GM19438 (cell line): ENCODE measurements at regions not wholly inside any gene's neighbourhood (a gene's known extent, or its start where the extent isn't known, plus 50 kb on each side); places are given as distances from the start of the nearest gene placed in this dataset.

Source experiments
- ATAC-seq: cut with Tn5 transposase; IDR thresholded peaks from one replicate; pipeline ENCODE4 v1.9.1; 2021; ENCODE audit warnings: low read depth; ENCODE audit not compliant: unreplicated experiment

DNA sequence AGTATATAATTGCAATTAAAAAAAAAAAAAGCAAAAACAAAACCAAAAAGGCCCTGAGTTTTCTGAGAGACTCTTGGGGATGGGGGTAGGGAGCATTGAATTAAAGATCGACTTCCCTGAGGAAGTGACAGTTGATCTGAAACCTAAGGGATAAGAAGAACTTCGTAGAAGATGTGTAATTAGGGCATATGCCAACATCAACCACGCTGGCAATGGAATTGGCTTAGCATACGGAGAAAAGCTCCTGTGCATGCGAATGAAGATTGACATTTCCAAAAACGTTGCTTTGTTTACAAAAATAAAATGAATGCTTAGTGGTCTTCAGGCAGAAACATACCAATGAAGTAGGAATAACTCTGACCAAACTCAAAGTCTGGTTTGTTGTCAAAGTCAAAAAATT lies 307.6 kb upstream of the ZNF521 start:
- ATAC-seq = no peak

DNA sequence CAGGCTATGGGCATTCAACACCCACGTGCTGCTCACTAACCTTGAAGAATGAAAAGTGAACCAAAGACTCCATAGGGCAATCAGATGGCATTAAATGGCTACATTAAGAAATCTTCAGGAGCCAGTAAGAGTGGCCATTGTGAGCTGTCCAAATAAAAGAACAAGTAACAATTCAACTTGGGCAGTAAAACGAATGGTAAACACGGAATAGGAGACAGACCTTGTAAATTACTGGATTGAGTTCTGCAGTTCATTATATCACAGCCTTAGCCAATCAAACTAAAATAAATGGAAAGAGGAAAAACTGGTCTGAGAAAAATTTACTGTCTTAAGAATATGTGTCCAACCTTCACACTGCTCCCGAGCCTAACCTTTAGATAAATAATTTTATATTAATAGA lies 306.5 kb upstream of the ZNF521 start:
- no peak for ATAC-seq

DNA sequence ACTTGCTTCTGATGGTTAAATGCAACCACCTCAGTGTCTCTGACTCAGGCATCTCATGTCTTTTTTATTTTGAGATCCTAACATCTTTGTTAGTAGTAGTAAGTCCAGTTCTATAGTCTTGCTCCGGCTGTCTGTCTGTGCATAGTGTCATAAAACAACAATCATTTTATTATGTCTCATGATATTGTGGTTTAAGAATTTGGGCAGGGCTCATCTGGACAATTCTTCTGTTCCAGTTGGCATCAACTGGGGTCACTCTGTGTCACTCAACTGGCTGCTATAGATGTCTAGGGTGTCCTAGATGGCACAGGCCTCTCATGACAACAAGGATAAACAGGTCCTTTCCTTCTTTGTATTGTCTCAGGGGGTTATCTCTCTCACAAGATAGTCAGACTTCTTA lies 299.6 kb upstream of the ZNF521 start:
- no peak for ATAC-seq

DNA sequence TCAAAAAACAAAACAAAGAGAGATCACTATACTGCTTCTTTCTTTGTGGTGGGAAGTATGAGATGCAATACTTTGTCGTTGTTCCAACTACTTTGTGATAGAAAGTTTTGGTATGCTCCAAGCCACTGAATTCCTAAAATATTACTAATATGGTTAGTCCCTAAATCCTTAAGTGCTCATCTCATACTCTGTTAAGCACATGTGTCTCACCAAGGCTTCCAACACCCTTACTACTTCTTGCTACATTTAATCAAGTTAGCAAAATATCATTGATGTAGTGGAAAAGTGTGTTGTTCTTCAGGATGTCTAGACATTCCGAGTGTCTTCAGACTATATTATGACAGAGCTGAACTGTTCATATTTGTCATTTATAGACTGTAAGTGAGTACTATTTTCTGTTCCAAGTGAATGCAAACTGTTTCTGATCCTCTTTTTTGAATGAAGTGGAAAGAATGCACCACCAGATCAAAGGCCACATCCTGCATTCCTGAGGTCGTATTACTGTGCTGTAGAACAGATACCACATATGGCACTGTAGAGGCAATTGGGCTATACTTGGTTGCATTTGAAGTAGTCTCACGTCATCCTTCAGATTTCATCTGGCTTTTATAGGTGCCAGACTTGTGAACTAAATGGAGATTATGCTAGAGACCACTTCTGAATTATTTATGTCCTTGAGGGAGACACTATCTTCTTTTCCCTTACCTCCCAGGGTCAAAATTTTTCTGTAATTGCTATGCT lies 298.4 kb upstream of the ZNF521 start:
- ATAC-seq = peak; percentile 85

DNA sequence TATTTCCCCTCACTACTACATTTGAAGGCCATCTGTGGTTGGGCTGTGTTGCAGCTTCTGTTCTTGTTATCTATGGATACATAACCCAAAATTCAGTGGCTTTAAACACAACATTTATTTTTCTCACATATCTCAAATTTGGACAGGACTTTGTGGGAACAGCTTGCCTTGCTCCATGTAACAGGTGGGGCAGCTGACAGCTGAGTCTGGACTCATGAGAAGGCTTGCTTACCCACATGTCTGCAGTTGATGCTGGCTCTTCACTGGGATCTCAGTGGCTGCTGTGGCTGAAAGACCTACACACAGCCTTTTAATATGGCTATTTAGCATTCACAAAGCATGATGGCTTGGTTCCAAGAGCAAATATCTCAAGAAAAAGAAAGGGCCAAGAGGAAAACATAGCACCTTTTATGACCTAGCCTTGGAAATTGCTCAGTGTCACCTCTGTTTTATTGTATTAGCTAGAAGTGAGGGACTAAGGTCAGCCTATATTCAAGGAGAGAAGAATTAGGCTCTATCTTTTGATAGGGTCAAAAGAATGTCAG lies 296.8 kb upstream of the ZNF521 start:
- no peak for ATAC-seq

DNA sequence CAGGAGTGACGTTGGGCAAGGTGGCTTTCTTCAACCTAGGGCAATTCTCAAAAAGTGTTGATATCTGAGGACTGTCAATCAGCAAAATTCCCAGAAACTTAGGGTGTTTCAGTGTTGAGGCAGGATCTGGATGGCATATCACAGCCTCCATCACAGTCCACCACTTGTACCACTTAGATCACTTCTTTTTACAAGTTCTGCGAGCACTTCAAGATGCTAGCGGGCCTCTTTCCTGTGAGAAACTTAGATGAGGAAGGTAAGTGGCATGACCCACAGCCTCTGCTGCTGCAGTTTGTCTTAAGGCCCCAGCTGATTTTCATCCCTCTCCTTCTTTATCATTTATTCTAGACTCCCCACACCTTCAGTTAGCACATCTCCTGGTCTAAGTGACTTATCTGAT lies 295.4 kb upstream of the ZNF521 start:
- ATAC-seq = no peak

DNA sequence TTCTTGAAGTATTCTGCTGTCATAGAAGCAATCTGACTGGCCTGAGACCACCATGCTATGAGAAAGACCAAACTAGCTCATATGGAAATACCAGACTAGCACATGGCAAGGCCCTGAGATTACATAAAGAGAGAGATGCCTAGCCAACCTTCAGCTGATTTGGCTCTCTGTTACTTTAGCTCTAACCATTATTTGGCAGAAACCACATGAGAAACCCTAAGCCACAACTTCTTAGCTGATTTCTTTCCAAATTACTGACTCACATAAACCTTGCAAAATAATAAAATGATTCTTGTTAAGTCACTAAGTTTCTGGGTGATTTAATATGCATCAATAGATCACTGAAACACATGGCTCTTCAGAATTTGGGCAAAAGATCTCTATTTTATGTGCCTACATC lies 295.0 kb upstream of the ZNF521 start:
- no peak for ATAC-seq

DNA sequence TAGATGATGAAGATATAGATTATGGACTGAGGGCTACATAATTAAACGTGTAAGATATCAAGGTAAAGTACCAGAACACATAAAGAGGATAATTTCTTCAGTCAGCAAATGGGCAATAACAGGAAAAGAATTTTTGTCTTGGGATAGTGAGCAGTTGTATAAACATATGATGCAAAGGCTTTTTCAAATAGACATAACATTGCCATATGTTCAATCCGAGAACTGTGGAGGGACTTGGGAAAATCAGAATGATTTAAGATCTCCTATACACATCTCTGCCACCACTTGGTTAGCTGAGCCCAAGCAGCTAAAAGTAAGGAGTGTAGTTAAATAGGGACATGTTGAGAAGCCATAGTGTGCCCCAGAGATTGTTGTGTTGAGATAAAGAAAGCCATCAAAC lies 287.6 kb upstream of the ZNF521 start:
- no peak for ATAC-seq

DNA sequence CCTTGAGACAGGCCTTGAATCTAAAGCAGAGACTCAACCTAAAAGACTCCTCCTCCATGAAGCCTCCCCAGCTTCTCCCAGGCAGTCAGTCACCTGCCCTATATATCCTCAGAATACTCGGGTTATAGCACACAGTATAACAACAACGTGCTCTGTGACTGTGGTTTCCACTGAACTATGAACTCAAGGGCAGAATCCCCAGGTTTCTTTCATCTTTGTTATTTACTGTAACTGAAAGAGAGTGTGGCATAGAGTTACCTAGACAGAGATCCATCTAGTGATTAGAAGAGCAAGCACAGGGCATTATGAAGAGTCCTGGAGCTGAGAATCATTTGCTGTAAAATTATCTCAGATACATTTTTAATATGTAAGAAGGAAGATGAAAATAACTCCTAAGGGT lies 281.6 kb upstream of the ZNF521 start:
- no peak for ATAC-seq

DNA sequence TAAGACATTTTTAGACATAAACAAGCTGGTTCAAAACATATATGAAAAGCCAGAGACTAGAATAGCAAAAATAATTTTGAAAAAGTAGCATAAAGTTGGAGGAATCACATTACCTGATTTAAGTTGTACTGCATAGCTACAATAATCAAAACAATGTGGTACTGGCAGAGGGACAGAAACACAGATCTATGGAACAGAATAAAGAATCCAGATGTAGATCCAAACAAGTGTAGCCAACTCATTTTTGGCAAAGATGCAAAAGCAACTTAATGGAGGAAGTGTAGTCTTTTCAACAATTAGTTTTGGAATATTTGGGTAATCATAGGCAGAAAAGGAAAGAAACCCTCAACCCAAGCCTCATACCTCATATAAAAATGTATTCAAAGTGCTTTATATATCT lies 278.7 kb upstream of the ZNF521 start:
- ATAC-seq = no peak

DNA sequence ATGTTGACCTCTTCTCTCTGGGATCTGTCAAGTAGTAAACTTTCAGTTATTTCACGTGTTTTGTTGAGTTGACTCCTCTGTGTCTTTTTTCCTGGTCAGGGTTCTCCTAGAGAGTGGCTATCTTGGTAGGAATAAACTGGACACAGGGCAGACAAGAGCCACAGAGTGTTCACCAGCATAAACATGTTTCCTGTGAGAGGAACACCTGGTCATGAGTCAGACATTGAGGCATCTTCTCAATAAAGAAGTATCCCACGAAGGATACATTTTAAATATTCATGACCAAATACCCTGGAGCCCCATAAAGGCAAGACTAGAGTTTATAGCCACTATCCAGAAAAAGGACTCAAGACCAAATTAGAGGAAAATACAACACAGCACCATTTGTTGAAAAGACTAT lies 269.7 kb upstream of the ZNF521 start:
- ATAC-seq = no peak

DNA sequence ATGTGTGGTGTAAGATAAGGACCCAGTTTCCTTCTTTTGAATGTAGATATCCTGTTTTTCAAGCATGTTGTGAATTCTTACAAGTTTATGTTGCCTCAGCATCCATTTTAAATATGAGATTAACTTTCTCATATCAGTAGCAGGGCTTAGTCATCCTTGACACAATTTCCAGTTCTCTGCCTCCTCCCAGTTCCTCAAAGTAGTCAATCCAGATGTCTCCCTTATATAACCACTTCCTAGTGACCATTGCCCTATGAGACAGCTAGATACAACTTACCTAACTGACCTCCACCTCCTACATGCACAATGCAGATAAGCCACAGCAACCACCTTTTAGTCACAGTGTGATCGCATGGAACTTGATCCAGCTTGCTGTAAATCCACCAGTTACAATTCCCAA lies 269.2 kb upstream of the ZNF521 start:
- ATAC-seq = no peak

DNA sequence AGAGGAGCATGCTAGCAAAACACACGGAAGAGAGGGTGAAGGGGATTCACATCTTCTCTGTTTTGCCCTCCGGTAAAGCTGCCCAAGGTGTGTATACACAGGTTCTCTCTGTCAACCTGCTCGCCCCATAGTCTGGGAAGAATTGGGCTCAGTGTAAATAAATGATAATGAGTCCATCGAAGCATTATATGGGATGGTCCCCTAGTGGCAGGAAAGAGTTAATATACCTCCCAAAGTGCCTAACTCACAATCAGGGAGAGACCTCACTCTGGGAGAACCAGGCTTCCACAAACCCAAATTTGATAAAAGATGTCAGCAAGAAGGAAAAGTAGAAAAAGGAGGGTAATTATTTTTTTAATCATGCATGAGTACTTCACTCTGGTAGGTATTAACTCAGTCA lies 262.2 kb upstream of the ZNF521 start:
- no peak for ATAC-seq

DNA sequence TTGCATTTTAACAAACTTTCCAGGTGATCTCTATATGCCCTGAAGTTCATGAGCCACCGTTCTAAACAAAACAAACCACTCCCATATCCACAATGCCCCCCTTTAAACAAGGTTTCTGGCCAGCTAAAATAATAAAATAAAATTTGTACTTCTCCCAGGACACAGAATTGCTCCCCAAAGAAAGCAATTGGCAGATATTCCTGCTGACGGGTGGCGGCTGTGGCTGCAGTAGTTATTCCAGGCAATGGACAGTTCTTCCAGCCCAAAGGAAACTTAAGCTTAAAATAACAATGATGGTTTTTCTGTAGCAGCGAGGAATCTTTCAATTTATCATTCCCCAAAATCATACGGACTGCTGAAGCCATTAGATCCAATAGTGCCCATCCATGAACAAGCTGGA lies 260.5 kb upstream of the ZNF521 start:
- no peak for ATAC-seq

DNA sequence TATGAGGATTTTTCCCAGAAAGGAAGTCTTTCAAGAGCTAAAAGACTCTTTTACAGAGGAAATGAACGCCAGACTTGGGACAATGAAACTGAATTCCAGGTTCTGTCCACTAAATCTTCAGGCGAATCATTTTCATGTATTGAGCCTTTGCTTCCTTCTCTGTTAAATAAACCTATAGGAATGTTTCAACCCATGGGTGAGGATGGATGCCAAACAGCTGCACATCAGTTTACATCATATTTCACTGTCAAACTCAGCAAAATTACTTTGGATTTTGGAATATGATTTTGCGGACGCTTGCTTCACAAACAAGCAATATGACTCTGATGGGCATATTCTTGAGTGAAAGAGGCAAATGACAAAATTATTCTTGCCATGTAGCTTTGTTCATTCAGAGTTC lies 256.1 kb upstream of the ZNF521 start:
- ATAC-seq = no peak

DNA sequence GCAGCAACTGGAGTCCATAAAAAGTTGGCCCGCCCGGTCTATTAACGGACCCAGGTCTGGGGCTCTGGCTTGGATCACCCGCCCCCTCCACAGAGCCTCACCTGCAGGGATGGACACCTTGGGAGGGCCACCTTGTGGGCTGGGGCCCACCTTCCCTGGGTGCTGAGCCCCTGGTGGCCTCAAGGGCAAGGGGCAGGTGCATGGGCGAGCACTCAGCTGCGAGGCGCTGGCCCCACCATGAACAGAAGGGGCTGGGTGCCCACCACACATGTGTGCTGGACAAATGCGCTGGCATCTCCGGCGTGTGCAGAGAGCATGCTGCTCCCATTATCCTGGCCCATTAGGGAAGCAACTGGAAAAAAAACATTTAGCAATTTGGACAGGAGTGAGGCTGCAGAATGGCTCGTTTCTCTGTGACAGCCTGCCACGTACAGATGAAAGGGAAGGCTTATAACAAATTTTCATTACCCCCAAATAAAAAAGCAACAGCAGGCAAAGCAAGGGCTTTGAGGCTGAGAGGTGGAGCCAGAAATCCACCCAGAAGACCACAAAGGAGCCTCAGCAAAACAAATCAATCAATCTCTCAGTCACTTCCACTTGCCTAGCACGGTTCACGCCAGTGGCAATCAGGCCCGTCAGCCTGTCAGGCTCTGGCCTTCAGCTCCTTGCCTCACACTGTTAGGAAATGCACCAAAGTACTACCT lies 253.1 kb upstream of the ZNF521 start:
- no peak for ATAC-seq

DNA sequence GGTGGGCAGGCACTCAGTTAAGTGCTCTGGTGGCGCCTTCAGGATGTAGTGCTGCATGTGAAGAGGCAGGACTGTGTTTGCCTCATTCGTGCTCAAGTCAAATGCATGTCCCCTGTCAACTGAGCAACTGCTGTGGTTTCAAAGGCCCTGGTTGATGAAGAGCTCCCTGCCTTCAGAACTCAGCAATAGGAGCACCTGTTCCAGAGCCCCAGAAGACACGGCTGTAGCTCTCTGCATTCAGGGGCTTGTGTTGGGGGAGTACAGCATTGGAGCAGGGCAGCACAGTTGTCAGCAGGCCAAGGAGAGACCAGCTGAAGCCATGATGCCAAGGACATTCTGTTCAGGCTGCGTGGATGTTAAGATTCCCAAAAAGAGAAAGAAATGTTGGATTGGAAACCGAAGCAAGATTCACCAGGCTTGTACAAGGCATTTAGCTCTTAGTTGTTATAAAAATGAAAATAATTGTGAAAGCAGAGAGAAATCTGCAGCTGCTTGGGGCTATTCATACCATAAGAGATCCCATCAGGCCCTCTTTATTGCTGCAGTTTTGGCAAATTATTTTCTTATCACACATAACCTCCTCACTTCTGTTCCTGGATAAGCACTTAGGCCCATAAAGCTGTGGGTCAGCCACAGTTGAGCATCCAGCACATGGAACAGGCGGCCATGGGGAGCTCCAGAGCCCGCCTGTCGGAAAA lies 252.4 kb upstream of the ZNF521 start:
- no peak for ATAC-seq

DNA sequence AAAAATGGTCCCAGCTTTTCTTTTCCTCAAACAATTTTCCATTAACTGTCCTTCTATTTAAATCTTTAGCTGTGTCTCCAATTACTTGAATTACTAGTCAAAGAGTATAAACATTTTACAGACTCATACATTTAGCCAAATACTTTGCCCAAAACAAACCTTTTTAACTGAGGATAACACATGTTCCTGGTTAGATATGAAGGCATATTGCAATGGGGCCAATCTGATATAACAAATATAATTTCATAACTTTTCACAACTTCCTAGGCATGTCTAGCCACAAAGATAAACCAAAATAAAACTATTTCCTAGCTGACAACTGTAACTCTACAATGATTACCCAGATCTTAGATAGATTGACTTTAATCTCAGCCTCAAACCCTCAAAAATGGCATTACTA lies 247.5 kb upstream of the ZNF521 start:
- no peak for ATAC-seq

DNA sequence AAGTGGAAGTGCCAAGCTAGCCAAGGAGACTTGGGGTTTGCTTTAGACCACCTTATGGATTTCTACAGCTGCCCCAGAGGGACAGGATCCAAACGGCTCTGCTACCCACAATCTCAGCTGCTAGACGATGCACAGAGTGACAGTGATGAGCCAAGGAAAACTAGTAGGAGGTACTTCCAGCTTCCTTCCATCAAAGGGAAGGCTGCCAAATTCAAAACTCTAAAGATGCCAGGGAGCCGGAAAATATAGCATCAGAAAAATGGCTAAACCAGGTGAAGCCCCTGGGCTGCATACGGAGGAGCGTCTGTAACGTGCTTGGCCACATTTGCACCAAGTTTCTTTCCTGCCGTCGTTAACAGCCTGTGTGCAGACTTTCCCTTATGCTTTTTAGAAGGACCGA lies 245.5 kb upstream of the ZNF521 start:
- no peak for ATAC-seq

DNA sequence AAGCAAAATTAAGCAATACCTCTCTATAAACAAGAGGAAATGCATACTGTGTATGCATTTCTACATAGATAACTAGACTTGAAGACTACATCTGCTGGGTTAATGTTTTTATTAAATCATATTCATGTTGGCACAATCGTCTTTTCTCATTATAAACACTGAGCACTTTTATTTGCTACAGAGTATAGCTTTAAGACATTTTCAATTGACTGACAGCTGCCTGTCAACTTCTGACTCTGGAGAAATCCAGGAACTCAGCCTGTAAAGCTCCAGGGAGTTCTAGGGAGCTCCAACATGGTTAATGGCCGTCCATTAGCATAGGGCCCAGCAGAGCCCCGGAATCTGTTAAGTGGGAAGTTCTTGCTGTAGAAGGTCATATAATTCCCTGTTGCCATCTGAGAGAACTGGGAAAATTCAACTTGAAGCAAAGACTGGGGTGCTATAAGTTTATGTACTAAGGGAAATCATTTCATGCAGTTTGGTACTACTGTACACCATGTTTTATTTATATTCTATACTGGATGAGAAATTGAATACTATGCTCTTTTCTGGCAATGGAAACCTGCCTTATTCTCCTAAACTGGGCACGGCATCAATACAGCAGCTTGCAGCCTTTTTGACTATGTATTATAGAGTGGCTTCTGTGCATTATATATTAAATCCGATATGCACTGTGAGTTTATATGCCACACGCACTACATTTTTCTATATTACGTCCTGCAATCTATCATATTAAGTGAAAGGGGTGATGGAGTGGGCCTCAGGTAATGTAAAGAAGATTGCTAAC lies 243.5 kb upstream of the ZNF521 start:
- no peak for ATAC-seq

DNA sequence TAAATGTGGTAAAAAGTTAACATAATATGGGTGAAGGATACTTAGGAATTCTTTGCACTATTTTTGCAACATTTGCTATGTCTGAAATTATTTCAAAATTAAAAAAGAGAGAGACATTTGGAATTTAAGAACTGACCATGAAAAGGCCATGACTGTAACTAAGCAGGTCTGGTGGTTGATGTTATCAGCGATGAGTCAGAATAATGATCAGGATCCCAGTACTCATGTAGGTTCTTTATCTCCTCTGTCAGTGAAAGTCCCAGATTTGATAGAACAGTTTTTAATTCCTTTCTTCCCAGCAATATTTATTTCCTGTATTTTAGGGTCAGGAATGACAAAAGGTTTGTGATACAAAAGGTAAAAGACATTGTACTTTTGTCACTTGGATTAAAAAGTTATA lies 242.4 kb upstream of the ZNF521 start:
- ATAC-seq = no peak
